WTC11 (cell line): ENCODE measurements at regions not wholly inside any gene's neighbourhood (a gene's known extent, or its start where the extent isn't known, plus 50 kb on each side); places are given as distances from the start of the nearest gene placed in this dataset.

Experiments
- ATAC-seq: fragments of 200-7000 bp; cut with Tn5 transposase; 2 replicates; pipeline ENCODE4 v1.10.0; 2021; ENCODE audit warnings: mild to moderate bottlenecking, moderate library complexity
- CTCF ChIA-PET: fragments of 300-600 bp; sonication (Branson Sonifier 250); formaldehyde crosslinking; loops from one replicate; lab custom pipeline; 2021; ENCODE audit warnings: antibody characterized with exemption; lab: Charles Lee
- POLR2A ChIA-PET: fragments of 350-600 bp; sonication (Branson Sonifier 250); formaldehyde crosslinking; loops from one replicate; lab custom pipeline; 2021; ENCODE audit warnings: antibody characterized with exemption; lab: Charles Lee
- DNase-seq: peaks from one replicate; pipeline ENCODE4 v3.0.0; 2021; ENCODE audit warnings: low spot score
- H3K27ac Mint-ChIP-seq: 2 replicates; pipeline ENCODE4 v1.8.0; 2021; ENCODE audit warnings: mixed read lengths
- H3K27me3 Mint-ChIP-seq: 2 replicates; pipeline ENCODE4 v1.8.0; 2021; ENCODE audit warnings: low read depth, mild to moderate bottlenecking, moderate library complexity, mixed read lengths
- H3K36me3 Mint-ChIP-seq: 2 replicates; pipeline ENCODE4 v1.8.0; 2021; ENCODE audit warnings: mixed read lengths
- H3K4me1 Mint-ChIP-seq: 2 replicates; pipeline ENCODE4 v1.8.0; 2022; ENCODE audit warnings: mixed read lengths
- H3K4me3 Mint-ChIP-seq: 2 replicates; pipeline ENCODE4 v1.8.0; 2021; ENCODE audit warnings: mild to moderate bottlenecking, moderate library complexity, mixed read lengths
- H3K9me3 Mint-ChIP-seq: 2 replicates; pipeline ENCODE4 v1.8.0; 2021; ENCODE audit warnings: mixed read lengths
- ATF2 ChIP-seq: sonication (generic); formaldehyde crosslinking; IDR thresholded peaks from 2 replicates; pipeline ENCODE4 v1.8.1; 2022; ENCODE audit warnings: low read depth, missing genetic modification reagents, borderline replicate concordance
- CBFB ChIP-seq: sonication (generic); formaldehyde crosslinking; IDR thresholded peaks from 2 replicates; pipeline ENCODE4 v1.8.1; 2022; ENCODE audit warnings: mild to moderate bottlenecking, low read depth, missing genetic modification reagents
- EMX1 ChIP-seq: fragments of 250-450 bp; sonication (Bioruptor Pico); IDR thresholded peaks from 2 replicates; pipeline ENCODE4 v1.8.0; 2021; ENCODE audit warnings: mild to moderate bottlenecking
- ERG ChIP-seq: fragments of 250-450 bp; sonication (Bioruptor Pico); IDR thresholded peaks from 2 replicates; pipeline ENCODE4 v1.8.0; 2021; ENCODE audit warnings: mild to moderate bottlenecking
- ETV6 ChIP-seq: sonication (generic); formaldehyde crosslinking; IDR thresholded peaks from 2 replicates; pipeline ENCODE4 v1.8.1; 2022; ENCODE audit warnings: mild to moderate bottlenecking, missing genetic modification reagents
- FOXJ3 ChIP-seq: sonication (generic); formaldehyde crosslinking; IDR thresholded peaks from 2 replicates; pipeline ENCODE4 v1.9.0; 2021; ENCODE audit warnings: missing genetic modification reagents, mild to moderate bottlenecking, borderline replicate concordance
- FOXP1 ChIP-seq: sonication (generic); formaldehyde crosslinking; IDR thresholded peaks from 2 replicates; pipeline ENCODE4 v1.8.0; 2022; ENCODE audit warnings: missing genetic modification reagents, mild to moderate bottlenecking, moderate library complexity, borderline replicate concordance
- GABPB1 ChIP-seq: sonication (generic); formaldehyde crosslinking; IDR thresholded peaks from 2 replicates; pipeline ENCODE4 v1.8.1; 2023; ENCODE audit warnings: mild to moderate bottlenecking, missing genetic modification reagents
- GRHL2 ChIP-seq: fragments of 250-450 bp; sonication (Bioruptor Pico); IDR thresholded peaks from 2 replicates; pipeline ENCODE4 v1.8.0; 2022; ENCODE audit warnings: mild to moderate bottlenecking, moderate library complexity; ENCODE audit not compliant: insufficient replicate concordance, severe bottlenecking
- IRF1 ChIP-seq: sonication (generic); formaldehyde crosslinking; IDR thresholded peaks from 2 replicates; pipeline ENCODE4 v1.8.0; 2023; ENCODE audit warnings: missing genetic modification reagents
- MYBL2 ChIP-seq: sonication (generic); formaldehyde crosslinking; IDR thresholded peaks from 2 replicates; pipeline ENCODE4 v1.8.1; 2023; ENCODE audit warnings: mild to moderate bottlenecking, moderate library complexity, missing genetic modification reagents
- NFYB ChIP-seq: sonication (generic); formaldehyde crosslinking; conservative IDR thresholded peaks from 2 replicates; pipeline ENCODE4 v1.8.0; 2022; ENCODE audit warnings: low read depth, missing genetic modification reagents
- TEAD1 ChIP-seq: sonication (generic); formaldehyde crosslinking; IDR thresholded peaks from 2 replicates; pipeline ENCODE4 v1.8.0; 2022; ENCODE audit warnings: mild to moderate bottlenecking, missing genetic modification reagents
- ZNF121 ChIP-seq: sonication (generic); formaldehyde crosslinking; IDR thresholded peaks from 2 replicates; pipeline ENCODE4 v1.8.0; 2023; ENCODE audit warnings: missing genetic modification reagents
- ZNF138 ChIP-seq: sonication (generic); formaldehyde crosslinking; conservative IDR thresholded peaks from 2 replicates; pipeline ENCODE4 v1.8.1; 2022; ENCODE audit warnings: mild to moderate bottlenecking, moderate library complexity, missing genetic modification reagents
- ZNF232 ChIP-seq: sonication (generic); formaldehyde crosslinking; IDR thresholded peaks from 2 replicates; pipeline ENCODE4 v1.8.0; 2022; ENCODE audit warnings: mild to moderate bottlenecking, missing genetic modification reagents
- ZNF416 ChIP-seq: fragments of 250-450 bp; sonication (Bioruptor Pico); IDR thresholded peaks from 2 replicates; pipeline ENCODE4 v1.9.0; 2021; ENCODE audit warnings: mild to moderate bottlenecking, inconsistent platforms
- ZNF671 ChIP-seq: fragments of 250-450 bp; sonication (Bioruptor Pico); IDR thresholded peaks from 2 replicates; pipeline ENCODE4 v1.8.0; 2021; ENCODE audit warnings: mild to moderate bottlenecking
- TF ChIP-seq, protein P1 (sequence below): sonication (generic); formaldehyde crosslinking; IDR thresholded peaks from 2 replicates; pipeline ENCODE4 v1.8.1; 2022; ENCODE audit warnings: mild to moderate bottlenecking, missing genetic modification reagents, moderate library complexity, borderline replicate concordance
- TF ChIP-seq, protein P2 (sequence below): sonication (generic); formaldehyde crosslinking; IDR thresholded peaks from 2 replicates; pipeline ENCODE4 v1.8.1; 2022; ENCODE audit warnings: mild to moderate bottlenecking, moderate library complexity, missing genetic modification reagents
- TF ChIP-seq, protein P3 (sequence below): fragments of 250-450 bp; sonication (Bioruptor Pico); IDR thresholded peaks from 2 replicates; pipeline ENCODE4 v2.1.2; 2022; ENCODE audit warnings: mild to moderate bottlenecking, moderate library complexity

DNA sequence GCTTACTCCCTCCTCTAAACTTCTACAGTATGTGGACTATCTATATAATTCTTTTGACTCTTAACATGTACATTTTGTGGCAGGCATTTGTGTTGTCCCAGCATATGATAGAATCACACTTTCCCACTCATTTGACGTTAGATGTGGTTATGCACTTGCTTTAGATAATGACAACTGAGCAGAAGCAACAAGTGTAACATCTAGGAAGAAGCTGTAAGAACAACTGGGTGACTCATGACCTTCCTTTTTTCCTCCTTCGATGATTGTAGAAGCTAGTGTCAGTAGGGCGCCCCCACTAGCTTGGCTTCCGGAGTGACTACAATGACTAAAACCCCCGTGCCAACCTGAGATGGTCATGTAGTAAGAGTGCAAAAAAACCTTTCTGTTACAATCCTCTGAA is 74.6 kb upstream of the CEP85L start:
- ATAC-seq, result peak; percentile 48
- no peaks in the 10 kb centered on the region for H3K36me3 Mint-ChIP-seq
- H3K27me3 Mint-ChIP-seq, result no peaks in the 10 kb centered on the region
- no peaks in the 10 kb centered on the region for H3K9me3 Mint-ChIP-seq
- DNase-seq, result no peak
- no peak overlapping the region for H3K27ac Mint-ChIP-seq
- H3K4me3 Mint-ChIP-seq, result no peak overlapping the region
- TF ChIP-seq ATF2 (CRISPR knock-in tag), result no peak
- ChIA-PET POLR2A (interaction anchor here (0.6 kb wide), 1 partner anchor 28 kb away, joined by 4 read pairs; no protein-coding TSS in a partner anchor), CTCF (interaction anchor here (0.6 to 1.0 kb wide), 2 partner anchors 54 to 91 kb away, joined by 3 read pairs; no protein-coding TSS in a partner anchor)
- peaks cover 3% of the 10 kb centered on the region for H3K4me1 Mint-ChIP-seq

- H3K27me3 Mint-ChIP-seq, result no peaks in the 10 kb centered on the region
- H3K4me1 Mint-ChIP-seq, result peaks cover 3% of the 10 kb centered on the region
- no peak for ATAC-seq
- ChIA-PET POLR2A (no interaction called here), CTCF (no interaction called here)
- H3K27ac Mint-ChIP-seq, result no peak overlapping the region
- TF ChIP-seq TEAD1, result no peak
- TF ChIP-seq CBFB, result no peak
- no peak for TF ChIP-seq ZNF416 (CRISPR knock-in tag)
- TF ChIP-seq, protein P1, sequence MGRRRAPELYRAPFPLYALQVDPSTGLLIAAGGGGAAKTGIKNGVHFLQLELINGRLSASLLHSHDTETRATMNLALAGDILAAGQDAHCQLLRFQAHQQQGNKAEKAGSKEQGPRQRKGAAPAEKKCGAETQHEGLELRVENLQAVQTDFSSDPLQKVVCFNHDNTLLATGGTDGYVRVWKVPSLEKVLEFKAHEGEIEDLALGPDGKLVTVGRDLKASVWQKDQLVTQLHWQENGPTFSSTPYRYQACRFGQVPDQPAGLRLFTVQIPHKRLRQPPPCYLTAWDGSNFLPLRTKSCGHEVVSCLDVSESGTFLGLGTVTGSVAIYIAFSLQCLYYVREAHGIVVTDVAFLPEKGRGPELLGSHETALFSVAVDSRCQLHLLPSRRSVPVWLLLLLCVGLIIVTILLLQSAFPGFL (CRISPR knock-in tag), result no peak
- TF ChIP-seq ZNF671 (CRISPR knock-in tag), result no peak
- no peak for TF ChIP-seq ZNF138 (CRISPR knock-in tag)
- TF ChIP-seq, protein P2, sequence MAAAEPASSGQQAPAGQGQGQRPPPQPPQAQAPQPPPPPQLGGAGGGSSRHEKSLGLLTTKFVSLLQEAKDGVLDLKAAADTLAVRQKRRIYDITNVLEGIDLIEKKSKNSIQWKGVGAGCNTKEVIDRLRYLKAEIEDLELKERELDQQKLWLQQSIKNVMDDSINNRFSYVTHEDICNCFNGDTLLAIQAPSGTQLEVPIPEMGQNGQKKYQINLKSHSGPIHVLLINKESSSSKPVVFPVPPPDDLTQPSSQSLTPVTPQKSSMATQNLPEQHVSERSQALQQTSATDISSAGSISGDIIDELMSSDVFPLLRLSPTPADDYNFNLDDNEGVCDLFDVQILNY (CRISPR knock-in tag), result no peak
- TF ChIP-seq FOXJ3 (CRISPR knock-in tag), result no peak
- TF ChIP-seq ZNF232, result no peak
- TF ChIP-seq GRHL2, result no peak
- TF ChIP-seq ATF2 (CRISPR knock-in tag), result no peak
- no peak for TF ChIP-seq ZNF121 (CRISPR knock-in tag)
- TF ChIP-seq FOXP1 (CRISPR knock-in tag), result no peak
- H3K9me3 Mint-ChIP-seq, result no peaks in the 10 kb centered on the region
- no peaks in the 10 kb centered on the region for H3K36me3 Mint-ChIP-seq
- no peak overlapping the region for H3K4me3 Mint-ChIP-seq
- no peak for DNase-seq
These were observed 72.8 kb upstream of the CEP85L start for GRCh38 chr6:118724211-118724610.

DNA sequence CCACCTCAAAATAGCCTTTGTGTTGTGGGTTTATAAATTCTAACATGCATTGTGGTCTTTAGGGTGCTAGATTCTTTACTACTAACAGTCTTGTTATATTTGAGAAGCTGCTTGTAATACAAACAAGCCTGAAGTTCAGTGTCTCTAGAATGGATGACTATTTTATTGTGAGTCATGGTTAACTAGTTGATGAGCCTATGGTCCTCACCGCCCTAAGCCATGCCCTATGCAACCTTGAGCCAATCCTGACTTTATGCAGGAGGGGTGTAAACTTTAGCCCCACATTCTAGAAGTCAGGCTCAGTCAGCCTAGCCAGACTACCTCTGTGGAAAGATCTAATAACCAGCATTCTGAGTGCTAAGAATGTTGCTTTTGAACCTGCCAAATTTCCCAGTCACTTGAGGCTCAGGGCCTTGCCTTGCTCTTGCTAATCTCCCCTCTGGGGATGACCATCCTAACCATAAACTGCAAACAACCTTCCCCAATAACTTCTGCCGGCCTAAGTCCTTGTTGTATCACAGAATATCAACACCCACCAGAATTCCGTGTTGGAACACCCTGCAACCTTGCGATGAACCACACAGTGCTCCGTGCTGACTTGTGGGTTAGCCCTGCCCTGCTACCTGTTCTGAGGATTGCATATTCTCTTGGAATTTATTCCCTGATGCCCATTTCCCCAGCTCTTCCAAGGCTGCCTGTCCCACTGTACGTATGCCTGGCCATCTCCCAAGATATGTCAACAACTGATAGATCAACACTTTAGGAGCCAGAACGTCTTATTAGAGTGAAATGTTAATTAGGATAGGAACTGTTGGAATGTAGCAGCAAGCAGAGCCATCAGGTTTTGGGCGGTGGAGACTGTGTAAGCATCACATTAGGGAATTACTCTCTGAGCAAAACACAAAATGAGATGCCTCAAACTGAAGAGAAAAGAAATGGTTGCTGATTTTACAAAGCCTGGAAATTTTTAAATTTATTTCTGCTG is 71.7 kb upstream of the CEP85L start:
- H3K4me3 Mint-ChIP-seq, result no peak overlapping the region
- CTCF ChIA-PET, result no interaction called here
- H3K9me3 Mint-ChIP-seq, result no peaks in the 10 kb centered on the region
- POLR2A ChIA-PET, result no interaction called here
- H3K4me1 Mint-ChIP-seq, result peaks cover 2% of the 10 kb centered on the region
- no peaks in the 10 kb centered on the region for H3K36me3 Mint-ChIP-seq
- no peak for DNase-seq
- 0 out of 2 replicates have a peak overlapping the region, but pooled peaks have one; percentile 8 for H3K27ac Mint-ChIP-seq
- no peak for ATAC-seq
- no peaks in the 10 kb centered on the region for H3K27me3 Mint-ChIP-seq
- TF ChIP-seq IRF1 (CRISPR knock-in tag) (no peak), EMX1 (CRISPR knock-in tag) (no peak), ETV6 (CRISPR knock-in tag) (no peak), NFYB (CRISPR knock-in tag) (no peak), FOXJ3 (CRISPR knock-in tag) (no peak), ERG (CRISPR knock-in tag) (no peak), GABPB1 (CRISPR knock-in tag) (no peak), MYBL2 (CRISPR knock-in tag) (no peak)
- TF ChIP-seq, protein P3, sequence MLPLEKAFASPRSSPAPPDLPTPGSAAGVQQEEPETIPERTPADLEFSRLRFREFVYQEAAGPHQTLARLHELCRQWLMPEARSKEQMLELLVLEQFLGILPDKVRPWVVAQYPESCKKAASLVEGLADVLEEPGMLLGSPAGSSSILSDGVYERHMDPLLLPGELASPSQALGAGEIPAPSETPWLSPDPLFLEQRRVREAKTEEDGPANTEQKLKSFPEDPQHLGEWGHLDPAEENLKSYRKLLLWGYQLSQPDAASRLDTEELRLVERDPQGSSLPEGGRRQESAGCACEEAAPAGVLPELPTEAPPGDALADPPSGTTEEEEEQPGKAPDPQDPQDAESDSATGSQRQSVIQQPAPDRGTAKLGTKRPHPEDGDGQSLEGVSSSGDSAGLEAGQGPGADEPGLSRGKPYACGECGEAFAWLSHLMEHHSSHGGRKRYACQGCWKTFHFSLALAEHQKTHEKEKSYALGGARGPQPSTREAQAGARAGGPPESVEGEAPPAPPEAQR (CRISPR knock-in tag), result no peak
- TF ChIP-seq, protein P2 (CRISPR knock-in tag), result no peak
